Glutamatergic neuron (in vitro differentiated cells): ENCODE measurements at regions not wholly inside any gene's neighbourhood (a gene's known extent, or its start where the extent isn't known, plus 50 kb on each side); places are given as distances from the start of the nearest gene placed in this dataset.

Experiments
- DNase-seq: peaks from one replicate; pipeline ENCODE4 v3.0.0; 2022
- H3K27ac Mint-ChIP-seq: one replicate; pipeline ENCODE4 v1.8.0; 2020; ENCODE audit warnings: mild to moderate bottlenecking, mixed read lengths, inconsistent platforms; ENCODE audit not compliant: unreplicated experiment
- H3K27me3 Mint-ChIP-seq: one replicate; pipeline ENCODE4 v1.8.0; 2020; ENCODE audit warnings: mild to moderate bottlenecking, moderate library complexity, mixed read lengths, inconsistent platforms; ENCODE audit not compliant: unreplicated experiment
- H3K36me3 Mint-ChIP-seq: one replicate; pipeline ENCODE4 v1.8.0; 2020; ENCODE audit warnings: mild to moderate bottlenecking, mixed read lengths, inconsistent platforms; ENCODE audit not compliant: unreplicated experiment
- H3K4me1 Mint-ChIP-seq: one replicate; pipeline ENCODE4 v1.8.0; 2020; ENCODE audit warnings: mild to moderate bottlenecking, low read depth, mixed read lengths, inconsistent platforms; ENCODE audit not compliant: unreplicated experiment
- H3K4me3 Mint-ChIP-seq: one replicate; pipeline ENCODE4 v1.8.0; 2020; ENCODE audit warnings: mild to moderate bottlenecking, mixed read lengths, inconsistent platforms; ENCODE audit not compliant: unreplicated experiment
- H3K9me3 Mint-ChIP-seq: one replicate; pipeline ENCODE4 v1.8.0; 2020; ENCODE audit warnings: mild to moderate bottlenecking, moderate library complexity, mixed read lengths, inconsistent platforms; ENCODE audit not compliant: unreplicated experiment
- CTCF ChIP-seq: fragments of 200-600 bp; sonication (generic); IDR thresholded peaks from one replicate; pipeline ENCODE4 v1.5.0; 2021; ENCODE audit not compliant: partially characterized antibody, unreplicated experiment

GRCh38 chr9:129384491-129385210 lies 206.6 kb upstream of the IER5L start:
- no peak overlapping the region for H3K27ac Mint-ChIP-seq

GRCh38 chr9:129383561-129384490 lies 205.8 kb upstream of the IER5L start:
- peaks cover 7% of the 10 kb centered on the region for H3K9me3 Mint-ChIP-seq
- H3K27me3 Mint-ChIP-seq: peaks cover 11% of the 10 kb centered on the region
- H3K4me1 Mint-ChIP-seq: peaks cover 13% of the 10 kb centered on the region
- no peaks in the 10 kb centered on the region for H3K36me3 Mint-ChIP-seq
- no peak overlapping the region for H3K27ac Mint-ChIP-seq
- no peak for DNase-seq
- TF ChIP-seq CTCF: no peak
- no peak overlapping the region for H3K4me3 Mint-ChIP-seq

More at GRCh38 chr9:129384491-129385210, 206.6 kb upstream of the IER5L start:
- Mint-ChIP-seq H3K36me3 (no peaks in the 10 kb centered on the region), H3K4me1 (peaks cover 10% of the 10 kb centered on the region), H3K9me3 (peaks cover 7% of the 10 kb centered on the region), H3K4me3 (no peak overlapping the region), H3K27me3 (peaks cover 11% of the 10 kb centered on the region)
- no peak for TF ChIP-seq CTCF
- DNase-seq: no peak

- Mint-ChIP-seq H3K36me3 (no peaks in the 10 kb centered on the region), H3K4me3 (no peak overlapping the region), H3K27ac (no peak overlapping the region), H3K4me1 (peaks cover 13% of the 10 kb centered on the region), H3K27me3 (peaks cover 11% of the 10 kb centered on the region), H3K9me3 (peaks cover 7% of the 10 kb centered on the region)
- DNase-seq: no peak
- no peak for TF ChIP-seq CTCF
Measured at GRCh38 chr9:129383019-129383560, 205.0 kb upstream of the IER5L start.

GRCh38 chr9:129382281-129383018 lies 204.4 kb upstream of the IER5L start:
- H3K36me3 Mint-ChIP-seq: no peaks in the 10 kb centered on the region
- TF ChIP-seq CTCF: no peak
- H3K4me3 Mint-ChIP-seq: no peak overlapping the region
- peaks cover 6% of the 10 kb centered on the region for H3K9me3 Mint-ChIP-seq
- peaks cover 16% of the 10 kb centered on the region for H3K4me1 Mint-ChIP-seq
- peaks cover 9% of the 10 kb centered on the region for H3K27me3 Mint-ChIP-seq
- DNase-seq: no peak
- H3K27ac Mint-ChIP-seq: no peak overlapping the region
